SK-N-MC (cell line): ENCODE measurements at regions not wholly inside any gene's neighbourhood (a gene's known extent, or its start where the extent isn't known, plus 50 kb on each side); places are given as distances from the start of the nearest gene placed in this dataset.

Source experiments
- EZH2 ChIP-seq: fragments of 200-600 bp; sonication (generic); IDR thresholded peaks from one replicate; pipeline ENCODE4 v1.6.1; 2017; ENCODE audit warnings: antibody characterized with exemption
- FOXP2 ChIP-seq: optimal IDR thresholded peaks from 2 replicates; pipeline ENCODE3; 2011; ENCODE audit warnings: mild to moderate bottlenecking, moderate library complexity; ENCODE audit not compliant: insufficient read depth; ENCODE audit errors: extremely low read length, control extremely low read depth
- POLR2AphosphoS5 ChIP-seq: IDR thresholded peaks from 2 replicates; pipeline ENCODE4 v1.6.1; 2012; ENCODE audit warnings: mild to moderate bottlenecking, low read depth, low read length, borderline replicate concordance

DNA sequence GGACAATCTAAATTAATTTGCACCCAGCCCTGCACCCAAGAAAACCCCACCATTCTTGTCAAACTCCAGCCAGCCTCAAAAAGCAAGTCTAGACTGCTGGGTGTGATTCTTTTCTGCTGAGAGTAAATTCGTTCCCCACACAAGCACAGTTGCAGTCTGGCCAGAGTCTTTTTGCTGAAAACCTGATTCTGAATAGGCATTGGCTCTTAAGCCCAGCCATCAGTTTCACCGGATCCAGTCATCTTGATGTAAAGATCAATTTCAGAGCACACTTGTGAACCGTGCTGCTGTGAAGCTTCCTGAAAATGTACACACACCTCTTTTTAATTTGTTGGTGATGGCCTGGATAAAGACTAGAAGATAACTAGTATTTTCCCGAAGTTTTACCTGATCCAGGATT lies 159.4 kb upstream of the GGTLC1 start:
- TF ChIP-seq EZH2 (no peak), POLR2AphosphoS5 (no peak), FOXP2 (no peak)
